Fibroblast of mammary gland (primary cell): ENCODE measurements at regions not wholly inside any gene's neighbourhood (a gene's known extent, or its start where the extent isn't known, plus 50 kb on each side); places are given as distances from the start of the nearest gene placed in this dataset.

Source experiments
- DNase-seq: peaks from one replicate; pipeline ENCODE4 v3.0.0-alpha.2; 2010; ENCODE audit warnings: low read depth
- H3K4me3 ChIP-seq: 2 replicates; pipeline ENCODE4 v1.5.1; 2011; ENCODE audit warnings: low read depth, mild to moderate bottlenecking, low read length, moderate library complexity; ENCODE audit not compliant: control insufficient read depth
- CTCF ChIP-seq: conservative IDR thresholded peaks from 2 replicates; pipeline ENCODE4 v1.5.1; 2011; ENCODE audit warnings: low read depth, low read length, inconsistent platforms; ENCODE audit not compliant: control insufficient read depth, insufficient read depth

- no peak for TF ChIP-seq CTCF
- peak; percentile 87 for DNase-seq
- no peak overlapping the region for H3K4me3 ChIP-seq
These were observed 277.1 kb downstream of the IRS2 start for GRCh38 chr13:109509154-109509900.

- no peak overlapping the region for H3K4me3 ChIP-seq
- DNase-seq, result peak; percentile 21
These were observed 286.1 kb downstream of the IRS2 start for GRCh38 chr13:109500146-109500773.

GRCh38 chr13:109497917-109498316, 288.5 kb downstream of the IRS2 start:
- no peak for TF ChIP-seq CTCF
- DNase-seq, result no peak
- no peak overlapping the region for H3K4me3 ChIP-seq

More at GRCh38 chr13:109500146-109500773, 286.1 kb downstream of the IRS2 start:
- peak; percentile 3 for TF ChIP-seq CTCF

GRCh38 chr13:109496216-109496615, 290.2 kb downstream of the IRS2 start:
- no peak for TF ChIP-seq CTCF
- no peak overlapping the region for H3K4me3 ChIP-seq
- peak; percentile 5 for DNase-seq

GRCh38 chr13:109494925-109495369, 291.4 kb downstream of the IRS2 start:
- H3K4me3 ChIP-seq, result no peak overlapping the region
- peak; percentile 82 for DNase-seq
- no peak for TF ChIP-seq CTCF

GRCh38 chr13:109485136-109485794, 301.1 kb downstream of the IRS2 start:
- no peak for TF ChIP-seq CTCF
- DNase-seq, result no peak
- H3K4me3 ChIP-seq, result no peak overlapping the region
